ENCODE measurements at regions not wholly inside any gene's neighbourhood (a gene's known extent, or its start where the extent isn't known, plus 50 kb on each side); places are given as distances from the start of the nearest gene placed in this dataset.

- no peak for DNase-seq
- TF ChIP-seq, protein P1, sequence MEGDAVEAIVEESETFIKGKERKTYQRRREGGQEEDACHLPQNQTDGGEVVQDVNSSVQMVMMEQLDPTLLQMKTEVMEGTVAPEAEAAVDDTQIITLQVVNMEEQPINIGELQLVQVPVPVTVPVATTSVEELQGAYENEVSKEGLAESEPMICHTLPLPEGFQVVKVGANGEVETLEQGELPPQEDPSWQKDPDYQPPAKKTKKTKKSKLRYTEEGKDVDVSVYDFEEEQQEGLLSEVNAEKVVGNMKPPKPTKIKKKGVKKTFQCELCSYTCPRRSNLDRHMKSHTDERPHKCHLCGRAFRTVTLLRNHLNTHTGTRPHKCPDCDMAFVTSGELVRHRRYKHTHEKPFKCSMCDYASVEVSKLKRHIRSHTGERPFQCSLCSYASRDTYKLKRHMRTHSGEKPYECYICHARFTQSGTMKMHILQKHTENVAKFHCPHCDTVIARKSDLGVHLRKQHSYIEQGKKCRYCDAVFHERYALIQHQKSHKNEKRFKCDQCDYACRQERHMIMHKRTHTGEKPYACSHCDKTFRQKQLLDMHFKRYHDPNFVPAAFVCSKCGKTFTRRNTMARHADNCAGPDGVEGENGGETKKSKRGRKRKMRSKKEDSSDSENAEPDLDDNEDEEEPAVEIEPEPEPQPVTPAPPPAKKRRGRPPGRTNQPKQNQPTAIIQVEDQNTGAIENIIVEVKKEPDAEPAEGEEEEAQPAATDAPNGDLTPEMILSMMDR (IDR thresholded peaks at IDR 0.05; ENCODE audit: partially characterized antibody, unreplicated experiment) = no peak
- Mint-ChIP-seq H3K4me1 (ENCODE audit: low read depth, unreplicated experiment) (peaks cover 14% of the 10 kb centered on the region), H3K36me3 (ENCODE audit: unreplicated experiment) (no peaks in the 10 kb centered on the region), H3K4me3 (ENCODE audit: unreplicated experiment) (no peak overlapping the region), H3K9me3 (ENCODE audit: unreplicated experiment) (peaks cover 1% of the 10 kb centered on the region), H3K27me3 (ENCODE audit: unreplicated experiment) (no peaks in the 10 kb centered on the region), H3K27ac (ENCODE audit: unreplicated experiment) (no peak overlapping the region)
Observed at GRCh38 chr2:106020032-106020431, 174.1 kb downstream of the UXS1 start.

- DNase-seq = no peak
- Mint-ChIP-seq H3K9me3 (ENCODE audit: unreplicated experiment) (no peaks in the 10 kb centered on the region), H3K4me3 (ENCODE audit: unreplicated experiment) (no peak overlapping the region), H3K27me3 (ENCODE audit: unreplicated experiment) (no peaks in the 10 kb centered on the region), H3K4me1 (ENCODE audit: low read depth, unreplicated experiment) (peaks cover 14% of the 10 kb centered on the region), H3K36me3 (ENCODE audit: unreplicated experiment) (no peaks in the 10 kb centered on the region), H3K27ac (ENCODE audit: unreplicated experiment) (no peak overlapping the region)
- TF ChIP-seq, protein P1 (IDR thresholded peaks at IDR 0.05; ENCODE audit: partially characterized antibody, unreplicated experiment) = no peak
Observed at GRCh38 chr2:106018141-106018540, 176.0 kb downstream of the UXS1 start.

DNA sequence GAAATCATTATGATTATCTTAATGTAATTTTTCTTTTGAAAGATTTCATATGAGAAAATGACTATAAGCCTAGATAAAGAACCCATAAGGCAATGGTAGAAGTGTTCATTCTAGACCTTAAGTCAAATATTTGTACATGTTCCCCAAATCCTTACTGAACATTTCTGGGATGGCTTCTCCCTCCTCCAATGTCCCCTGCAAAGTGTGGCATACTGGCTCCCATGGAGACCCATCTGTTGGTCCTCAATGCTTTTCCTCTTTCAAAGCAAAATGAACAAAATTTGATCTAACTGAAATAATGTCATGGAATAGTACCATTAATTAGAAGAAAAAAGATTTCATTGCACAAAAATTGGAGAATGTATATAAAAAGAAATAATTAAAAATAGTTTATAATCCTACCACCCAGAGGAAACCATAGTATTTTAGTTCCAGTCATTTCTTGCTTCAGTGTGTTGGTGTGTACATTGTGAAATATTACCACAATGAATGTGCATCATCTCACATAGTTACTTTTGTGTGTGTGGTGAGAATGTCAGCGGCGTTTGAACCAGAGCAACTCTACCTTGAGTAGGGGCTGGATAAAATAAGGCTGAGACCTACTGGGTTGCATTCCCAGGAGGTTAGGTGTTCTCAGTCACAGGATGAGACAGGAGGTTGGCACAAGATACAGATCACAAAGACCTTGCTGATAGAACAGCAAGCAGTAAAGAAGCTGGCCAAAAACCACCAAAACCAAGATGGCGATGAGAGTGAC is 181.3 kb downstream of the UXS1 start:
- Mint-ChIP-seq H3K36me3 (ENCODE audit: unreplicated experiment) (peaks cover 17% of the 10 kb centered on the region), H3K4me1 (ENCODE audit: low read depth, unreplicated experiment) (no peaks in the 10 kb centered on the region), H3K27me3 (ENCODE audit: unreplicated experiment) (no peaks in the 10 kb centered on the region), H3K4me3 (ENCODE audit: unreplicated experiment) (no peak overlapping the region), H3K27ac (ENCODE audit: unreplicated experiment) (no peak overlapping the region), H3K9me3 (ENCODE audit: unreplicated experiment) (peaks cover 2% of the 10 kb centered on the region)
- TF ChIP-seq, protein P1 (IDR thresholded peaks at IDR 0.05; ENCODE audit: partially characterized antibody, unreplicated experiment) = no peak
- DNase-seq = no peak

- TF ChIP-seq, protein P1 (IDR thresholded peaks at IDR 0.05; ENCODE audit: partially characterized antibody, unreplicated experiment) = no peak
- no peak overlapping the region for H3K4me3 Mint-ChIP-seq (ENCODE audit: unreplicated experiment)
- no peak for DNase-seq
- no peaks in the 10 kb centered on the region for H3K4me1 Mint-ChIP-seq (ENCODE audit: low read depth, unreplicated experiment)
- peaks cover 20% of the 10 kb centered on the region for H3K36me3 Mint-ChIP-seq (ENCODE audit: unreplicated experiment)
- no peak overlapping the region for H3K27ac Mint-ChIP-seq (ENCODE audit: unreplicated experiment)
- peaks cover 2% of the 10 kb centered on the region for H3K9me3 Mint-ChIP-seq (ENCODE audit: unreplicated experiment)
- no peaks in the 10 kb centered on the region for H3K27me3 Mint-ChIP-seq (ENCODE audit: unreplicated experiment)
Observed at GRCh38 chr2:106012001-106012590, 182.0 kb downstream of the UXS1 start.

- H3K4me1 Mint-ChIP-seq (ENCODE audit: low read depth, unreplicated experiment) = no peaks in the 10 kb centered on the region
- no peak overlapping the region for H3K27ac Mint-ChIP-seq (ENCODE audit: unreplicated experiment)
- no peak for DNase-seq
- H3K36me3 Mint-ChIP-seq (ENCODE audit: unreplicated experiment) = peaks cover 27% of the 10 kb centered on the region
- no peaks in the 10 kb centered on the region for H3K27me3 Mint-ChIP-seq (ENCODE audit: unreplicated experiment)
- peaks cover 2% of the 10 kb centered on the region for H3K9me3 Mint-ChIP-seq (ENCODE audit: unreplicated experiment)
- TF ChIP-seq, protein P1 (IDR thresholded peaks at IDR 0.05; ENCODE audit: partially characterized antibody, unreplicated experiment) = no peak
- no peak overlapping the region for H3K4me3 Mint-ChIP-seq (ENCODE audit: unreplicated experiment)
Observed at GRCh38 chr2:106011380-106011779, 182.7 kb downstream of the UXS1 start.
